Caco-2 (cell line): ENCODE measurements at regions not wholly inside any gene's neighbourhood (a gene's known extent, or its start where the extent isn't known, plus 50 kb on each side); places are given as distances from the start of the nearest gene placed in this dataset.

Source experiments
- BruUV-seq: library from RNA; stranded (reverse); fragments of 400-500 nt; replicated peaks from 2 replicates; lab custom pipeline; 2021; lab: Mats Ljungman, UMichigan
- CTCF ChIA-PET: fragments of 300-600 bp; sonication (Branson Sonifier 250); formaldehyde crosslinking; loops from one replicate; lab custom pipeline; 2022; ENCODE audit warnings: antibody characterized with exemption; lab: Charles Lee
- POLR2A ChIA-PET: fragments of 300-600 bp; sonication (Branson Sonifier 250); formaldehyde crosslinking; loops from one replicate; lab custom pipeline; 2022; ENCODE audit warnings: antibody characterized with exemption; lab: Charles Lee
- DNase-seq, 2 experiments: peaks; one replicate each; pipeline versions ENCODE4 v3.0.0 to v3.0.0-alpha.2; 2020 to 2022
- H3K27me3 ChIP-seq: replicated peaks from 2 replicates; pipeline ENCODE4 v1.6.0; 2011; ENCODE audit warnings: low read length; ENCODE audit not compliant: control insufficient read depth, insufficient read depth
- H3K36me3 ChIP-seq: 2 replicates; pipeline ENCODE4 v1.5.1; 2011; ENCODE audit warnings: low read length; ENCODE audit not compliant: control insufficient read depth, insufficient read depth
- H3K4me1 ChIP-seq: fragments of 250-450 bp; sonication (Bioruptor Pico); 2 replicates; pipeline ENCODE4 v1.5.1; 2020; ENCODE audit warnings: mild to moderate bottlenecking
- H3K4me3 ChIP-seq: 2 replicates; pipeline ENCODE4 v1.5.1; 2011; ENCODE audit warnings: low read depth, mild to moderate bottlenecking, control low read depth, low read length
- H3K9me3 ChIP-seq: fragments of 250-450 bp; sonication (Bioruptor Pico); 2 replicates; pipeline ENCODE4 v1.5.1; 2020; ENCODE audit warnings: mild to moderate bottlenecking, moderate library complexity
- H3K27ac Mint-ChIP-seq: one replicate; pipeline ENCODE4 v1.8.0; 2022; ENCODE audit warnings: mixed read lengths; ENCODE audit not compliant: unreplicated experiment
- H3K27me3 Mint-ChIP-seq: one replicate; pipeline ENCODE4 v1.8.0; 2022; ENCODE audit warnings: mixed read lengths; ENCODE audit not compliant: insufficient read depth, unreplicated experiment
- H3K36me3 Mint-ChIP-seq: one replicate; pipeline ENCODE4 v1.8.0; 2022; ENCODE audit warnings: mild to moderate bottlenecking, mixed read lengths; ENCODE audit not compliant: insufficient read depth, unreplicated experiment
- H3K4me1 Mint-ChIP-seq: one replicate; pipeline ENCODE4 v1.8.0; 2022; ENCODE audit warnings: low read depth, mixed read lengths; ENCODE audit not compliant: unreplicated experiment
- H3K4me3 Mint-ChIP-seq: one replicate; pipeline ENCODE4 v1.8.0; 2022; ENCODE audit warnings: mild to moderate bottlenecking, moderate library complexity, mixed read lengths; ENCODE audit not compliant: unreplicated experiment
- H3K9me3 Mint-ChIP-seq: one replicate; pipeline ENCODE4 v1.8.0; 2022; ENCODE audit warnings: mixed read lengths; ENCODE audit not compliant: unreplicated experiment
- intact Hi-C: fragments of 100-400 bp; cut with micrococcal nuclease; formaldehyde crosslinking; loops from one replicate; pipeline ENCODE4 v1.10.0; 2022; ENCODE audit not compliant: unreplicated experiment
- TF ChIP-seq, protein P1 (sequence below), 2 experiments: fragments of 200-600 bp in 1 of 2; IDR thresholded peaks; 1 replicate in 1 of 2; 2 replicates in 1 of 2; pipeline versions ENCODE4 v1.5.1 to v1.8.0; 2011 to 2022; ENCODE audit warnings: antibody characterized with exemption in 1 of 2, control low read depth in 1 of 2, inconsistent platforms in 1 of 2, low read depth in 1 of 2, low read length in 1 of 2, mild to moderate bottlenecking in 1 of 2, moderate library complexity in 1 of 2; ENCODE audit not compliant: insufficient read depth in 1 of 2, severe bottlenecking in 1 of 2, unreplicated experiment in 1 of 2

DNA sequence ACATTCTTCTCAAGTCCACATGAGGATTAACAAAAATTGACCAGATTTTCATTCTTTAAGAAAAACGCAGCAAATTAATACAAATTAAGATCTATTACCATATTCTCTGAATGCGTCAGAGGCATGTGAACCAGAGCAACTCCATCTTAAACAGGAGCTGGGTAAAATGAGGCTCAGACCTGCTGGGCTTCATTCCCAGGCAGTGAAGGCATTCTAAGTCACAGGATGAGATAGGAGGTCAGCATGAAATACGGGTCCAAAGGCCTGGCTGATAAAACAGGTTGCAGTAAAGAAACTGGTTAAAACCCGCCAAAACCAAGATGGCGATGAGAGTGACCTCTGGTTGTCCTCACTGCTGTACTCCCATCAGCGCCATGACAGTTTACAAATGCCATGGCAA is 217.6 kb downstream of the RDH14 start:
- Histone ChIP-seq H3K36me3 (no peaks in the 10 kb centered on the region), H3K27me3 (no peaks in the 10 kb centered on the region), H3K9me3 (no peaks in the 10 kb centered on the region), H3K4me1 (no peaks in the 10 kb centered on the region), H3K4me3 (no peak overlapping the region)
- CTCF ChIA-PET: no interaction called here
- H3K4me1 Mint-ChIP-seq: peaks cover 18% of the 10 kb centered on the region
- no peak overlapping the region for H3K4me3 Mint-ChIP-seq
- DNase-seq: no peak
- H3K27me3 Mint-ChIP-seq: no peaks in the 10 kb centered on the region
- POLR2A ChIA-PET: no interaction called here
- peaks cover 11% of the 10 kb centered on the region for H3K9me3 Mint-ChIP-seq
- intact Hi-C loops: no loop called here
- no TSS peak for BruUV-seq
- no peaks in the 10 kb centered on the region for H3K36me3 Mint-ChIP-seq
- H3K27ac Mint-ChIP-seq: no peak overlapping the region
- TF ChIP-seq, protein P1, sequence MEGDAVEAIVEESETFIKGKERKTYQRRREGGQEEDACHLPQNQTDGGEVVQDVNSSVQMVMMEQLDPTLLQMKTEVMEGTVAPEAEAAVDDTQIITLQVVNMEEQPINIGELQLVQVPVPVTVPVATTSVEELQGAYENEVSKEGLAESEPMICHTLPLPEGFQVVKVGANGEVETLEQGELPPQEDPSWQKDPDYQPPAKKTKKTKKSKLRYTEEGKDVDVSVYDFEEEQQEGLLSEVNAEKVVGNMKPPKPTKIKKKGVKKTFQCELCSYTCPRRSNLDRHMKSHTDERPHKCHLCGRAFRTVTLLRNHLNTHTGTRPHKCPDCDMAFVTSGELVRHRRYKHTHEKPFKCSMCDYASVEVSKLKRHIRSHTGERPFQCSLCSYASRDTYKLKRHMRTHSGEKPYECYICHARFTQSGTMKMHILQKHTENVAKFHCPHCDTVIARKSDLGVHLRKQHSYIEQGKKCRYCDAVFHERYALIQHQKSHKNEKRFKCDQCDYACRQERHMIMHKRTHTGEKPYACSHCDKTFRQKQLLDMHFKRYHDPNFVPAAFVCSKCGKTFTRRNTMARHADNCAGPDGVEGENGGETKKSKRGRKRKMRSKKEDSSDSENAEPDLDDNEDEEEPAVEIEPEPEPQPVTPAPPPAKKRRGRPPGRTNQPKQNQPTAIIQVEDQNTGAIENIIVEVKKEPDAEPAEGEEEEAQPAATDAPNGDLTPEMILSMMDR (IDR thresholded peaks at IDR 0.05; ENCODE audit: insufficient read depth in 1 of 2, low read depth in 1 of 2, low read length in 1 of 2, severe bottlenecking in 1 of 2, unreplicated experiment in 1 of 2): no peak

DNA sequence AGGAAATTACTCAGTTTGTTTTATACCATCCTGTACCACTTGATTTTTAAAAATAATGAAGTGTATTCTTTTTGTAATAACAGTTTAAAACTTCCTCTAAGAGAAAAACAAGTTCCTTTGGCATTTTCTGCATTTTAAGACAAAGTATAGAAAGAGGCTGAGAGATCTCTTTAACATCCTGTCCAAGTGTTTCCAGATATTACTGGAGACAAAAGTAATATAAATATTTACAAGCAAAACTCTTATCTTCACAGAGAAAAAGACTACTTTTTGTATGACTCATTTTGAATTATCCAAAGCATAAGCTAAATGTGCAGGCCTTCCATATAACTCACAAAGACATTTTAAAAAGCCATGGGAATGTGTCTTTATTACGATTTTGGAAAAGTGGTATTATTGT is 221.1 kb downstream of the RDH14 start:
- Mint-ChIP-seq H3K9me3 (no peaks in the 10 kb centered on the region), H3K4me3 (no peak overlapping the region), H3K27ac (no peak overlapping the region), H3K27me3 (no peaks in the 10 kb centered on the region), H3K36me3 (no peaks in the 10 kb centered on the region), H3K4me1 (peaks cover 17% of the 10 kb centered on the region)
- BruUV-seq: no TSS peak
- H3K4me1 ChIP-seq: peaks cover 14% of the 10 kb centered on the region
- CTCF ChIA-PET: no interaction called here
- H3K4me3 ChIP-seq: no peak overlapping the region
- intact Hi-C loops: no loop called here
- H3K27me3 ChIP-seq: no peaks in the 10 kb centered on the region
- POLR2A ChIA-PET: no interaction called here
- DNase-seq: no peak
- TF ChIP-seq, protein P1 (IDR thresholded peaks at IDR 0.05; ENCODE audit: insufficient read depth in 1 of 2, low read depth in 1 of 2, low read length in 1 of 2, severe bottlenecking in 1 of 2, unreplicated experiment in 1 of 2): no peak
- H3K9me3 ChIP-seq: no peaks in the 10 kb centered on the region
- H3K36me3 ChIP-seq: no peaks in the 10 kb centered on the region

DNA sequence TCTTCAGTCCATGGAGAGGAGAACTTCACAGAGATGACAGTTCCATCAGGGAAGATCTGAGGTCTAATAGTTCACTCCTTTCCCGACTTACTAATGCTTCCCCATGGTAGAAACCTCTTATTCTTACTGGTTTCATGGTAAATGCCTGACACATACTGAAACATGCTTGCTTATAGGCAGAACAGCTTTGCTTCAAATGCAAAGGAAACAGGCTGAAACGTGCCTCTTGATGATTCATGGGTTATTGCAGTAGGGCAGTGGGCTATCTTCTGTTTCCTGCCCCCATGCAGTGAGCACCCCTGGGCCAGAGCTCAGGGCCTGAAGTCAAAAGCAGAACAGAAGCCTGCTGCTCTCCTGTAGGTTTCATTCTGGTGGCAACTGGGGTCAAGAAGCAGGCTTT is 223.5 kb downstream of the RDH14 start:
- TF ChIP-seq, protein P1 (IDR thresholded peaks at IDR 0.05; ENCODE audit: insufficient read depth in 1 of 2, low read depth in 1 of 2, low read length in 1 of 2, severe bottlenecking in 1 of 2, unreplicated experiment in 1 of 2): no peak
- intact Hi-C loops: no loop called here
- H3K27ac Mint-ChIP-seq: no peak overlapping the region
- ChIA-PET CTCF (no interaction called here), POLR2A (no interaction called here)
- peaks cover 14% of the 10 kb centered on the region for H3K4me1 ChIP-seq
- no peaks in the 10 kb centered on the region for H3K27me3 Mint-ChIP-seq
- peaks cover 17% of the 10 kb centered on the region for H3K4me1 Mint-ChIP-seq
- no peaks in the 10 kb centered on the region for H3K36me3 ChIP-seq
- no peaks in the 10 kb centered on the region for H3K9me3 ChIP-seq
- H3K9me3 Mint-ChIP-seq: peaks cover under 1% of the 10 kb centered on the region
- DNase-seq: no peak
- H3K36me3 Mint-ChIP-seq: no peaks in the 10 kb centered on the region
- H3K4me3 Mint-ChIP-seq: no peak overlapping the region
- H3K27me3 ChIP-seq: no peaks in the 10 kb centered on the region
- no TSS peak for BruUV-seq
- H3K4me3 ChIP-seq: no peak overlapping the region
